Kidney (tissue), 13 donors: ENCODE measurements at regions not wholly inside any gene's neighbourhood (a gene's known extent, or its start where the extent isn't known, plus 50 kb on each side); places are given as distances from the start of the nearest gene placed in this dataset.

Experiments
- DNase-seq, 5 donors: peaks; one replicate each; pipeline ENCODE4 v3.0.0-alpha.2; 2013 to 2020
- FAIRE-seq: peaks from 2 replicates; lab custom pipeline; 2012; peaks lifted over from hg19 to GRCh38; lab: Jason Lieb, UNC
- H3K27ac ChIP-seq, 2 donors: one replicate each; pipeline ENCODE4 v1.7.0; 2013; ENCODE audit warnings: low read depth in 2 of 2, low read length in 2 of 2, inconsistent platforms in 1 of 2
- H3K27me3 ChIP-seq: one replicate; pipeline ENCODE4 v1.7.1; 2013; ENCODE audit warnings: low read length, inconsistent platforms; ENCODE audit not compliant: control insufficient read depth, insufficient read depth
- H3K36me3 ChIP-seq, 3 donors: one replicate each; pipeline versions ENCODE4 v1.7.0 to v1.7.1; 2013; ENCODE audit warnings: low read length in 3 of 3, control low read depth in 1 of 3, inconsistent platforms in 1 of 3; ENCODE audit not compliant: insufficient read depth in 3 of 3, control insufficient read depth in 2 of 3
- H3K4me1 ChIP-seq, 3 donors: one replicate each; pipeline versions ENCODE4 v1.7.0 to v1.7.1; 2013; ENCODE audit warnings: low read length in 3 of 3, inconsistent platforms in 1 of 3, low read depth in 1 of 3; ENCODE audit not compliant: control insufficient read depth in 2 of 3, insufficient read depth in 2 of 3
- H3K4me3 ChIP-seq, 3 donors: one replicate each; pipeline versions ENCODE4 v1.7.0 to v1.8.1; 2013; ENCODE audit warnings: low read length in 3 of 3, control low read depth in 1 of 3, inconsistent platforms in 1 of 3
- H3K9ac ChIP-seq, 3 donors: one replicate each; pipeline versions ENCODE4 v1.7.0 to v1.7.1; 2013; ENCODE audit warnings: low read length in 3 of 3, control low read depth in 1 of 3, inconsistent platforms in 1 of 3
- H3K9me3 ChIP-seq, 3 donors: one replicate each; pipeline versions ENCODE4 v1.7.0 to v1.7.1; 2013; ENCODE audit warnings: low read length in 3 of 3, control low read depth in 1 of 3, inconsistent platforms in 1 of 3; ENCODE audit not compliant: control insufficient read depth in 2 of 3, insufficient read depth in 1 of 3
- CTCF ChIP-seq: IDR thresholded peaks from 3 replicates; pipeline ENCODE4 v1.5.1; 2012; ENCODE audit warnings: mild to moderate bottlenecking, moderate library complexity, borderline replicate concordance; ENCODE audit not compliant: insufficient read depth; ENCODE audit errors: extremely low read depth
- intact Hi-C: fragments of 100-400 bp; cut with DNase I; formaldehyde crosslinking; loops from one replicate; pipeline ENCODE4 v1.11.1; 2022
- donor health status: control.
- donor health status: control.
- donor health status: control.
- donor health status: control.
- donor health status: control.
- donor health status: DM: yes; HTN: yes; CAD: no.
- donor health status: Normal renal cell carcinoma (clear cell type).

DNA sequence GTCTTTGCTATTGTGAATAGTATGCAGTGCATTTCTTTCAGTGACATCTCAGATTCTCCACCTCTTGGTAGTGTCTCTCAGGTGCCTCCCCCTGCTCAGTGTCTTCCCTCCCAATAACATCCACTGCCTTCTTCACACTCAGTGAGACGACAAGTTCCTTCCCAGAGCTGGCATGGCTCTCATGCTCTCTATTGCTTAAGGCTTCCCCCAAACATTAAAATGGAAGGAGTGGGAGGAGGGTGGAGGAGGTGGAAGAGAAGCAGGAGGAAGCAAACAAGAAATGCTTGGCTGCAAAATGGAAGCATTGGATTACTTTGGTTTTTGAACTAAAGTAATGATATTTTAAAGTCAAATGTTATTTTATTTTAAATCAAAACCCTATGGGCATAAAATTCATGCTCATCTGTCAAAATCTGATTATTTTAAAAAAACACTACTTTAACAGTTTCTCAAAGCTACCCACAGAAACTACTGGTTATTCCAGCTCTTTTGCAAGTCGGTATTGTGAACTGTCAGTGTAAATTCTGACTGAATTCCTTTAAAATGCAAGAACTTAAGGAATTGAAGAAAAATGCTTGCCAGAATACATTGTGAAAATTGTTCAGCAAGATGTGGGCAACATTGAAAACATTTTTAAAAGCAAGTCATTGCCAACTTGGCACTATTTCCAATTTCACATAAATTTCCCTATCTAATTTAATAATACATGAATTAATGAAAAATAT is 727.6 kb upstream of the ARGLU1 start:
- FAIRE-seq, result no peak
- Histone ChIP-seq H3K27ac (no peak overlapping the region), H3K36me3 (no peaks in the 10 kb centered on the region), H3K9me3 (no peaks in the 10 kb centered on the region), H3K4me3 (no peak overlapping the region), H3K4me1 (no peaks in the 10 kb centered on the region), H3K27me3 (no peaks in the 10 kb centered on the region), H3K9ac (no peak overlapping the region)
- TF ChIP-seq CTCF, result no peak
- DNase-seq, result no peak
- intact Hi-C loops, result no loop called here

DNA sequence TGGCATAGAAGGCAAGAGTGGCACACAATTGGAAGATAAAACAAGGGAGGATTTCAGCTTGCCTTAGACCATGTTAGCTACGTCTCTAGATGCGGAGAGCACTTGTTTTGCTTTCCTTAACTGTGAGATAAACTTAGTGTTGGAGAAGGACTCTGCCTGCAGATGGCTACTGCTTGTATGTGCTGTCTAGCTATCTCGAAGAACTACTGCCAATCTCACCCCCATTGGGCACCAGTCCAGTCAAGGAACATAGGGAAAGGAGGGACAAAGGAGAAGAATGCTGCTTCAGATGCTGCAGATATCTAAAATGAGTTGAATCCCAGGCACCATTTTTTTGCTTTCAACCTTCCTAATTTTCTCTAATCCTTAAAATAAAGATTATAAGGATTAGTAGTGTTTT is 726.0 kb upstream of the ARGLU1 start:
- FAIRE-seq, result no peak
- H3K36me3 ChIP-seq, result no peaks in the 10 kb centered on the region
- no peak overlapping the region for H3K4me3 ChIP-seq
- no peak overlapping the region for H3K27ac ChIP-seq
- no peaks in the 10 kb centered on the region for H3K9me3 ChIP-seq
- intact Hi-C loops, result no loop called here
- no peak overlapping the region for H3K9ac ChIP-seq
- no peak for DNase-seq
- no peak for TF ChIP-seq CTCF
- no peaks in the 10 kb centered on the region for H3K27me3 ChIP-seq
- no peaks in the 10 kb centered on the region for H3K4me1 ChIP-seq

DNA sequence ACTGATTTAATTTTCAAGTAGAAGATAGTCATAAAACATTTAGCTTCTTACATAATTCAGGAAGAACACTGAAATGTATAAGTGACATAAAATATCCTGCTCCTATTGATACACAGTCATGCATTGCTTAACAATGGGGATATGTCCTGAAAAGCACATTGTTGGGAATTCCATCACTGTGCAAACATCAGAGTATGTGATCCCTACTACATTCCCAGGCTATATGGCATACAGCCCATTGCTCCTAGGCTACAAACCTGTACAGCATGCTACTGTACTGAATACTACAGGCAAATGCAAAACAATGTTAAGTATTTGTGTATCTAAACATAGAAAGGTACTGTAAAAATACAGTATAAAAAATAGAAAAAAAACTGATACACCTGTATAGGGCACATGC is 723.9 kb upstream of the ARGLU1 start:
- TF ChIP-seq CTCF, result no peak
- no peak overlapping the region for H3K27ac ChIP-seq
- H3K27me3 ChIP-seq, result no peaks in the 10 kb centered on the region
- no peak for FAIRE-seq
- H3K36me3 ChIP-seq, result no peaks in the 10 kb centered on the region
- intact Hi-C loops, result no loop called here
- H3K9me3 ChIP-seq, result no peaks in the 10 kb centered on the region
- H3K4me1 ChIP-seq, result no peaks in the 10 kb centered on the region
- no peak overlapping the region for H3K9ac ChIP-seq
- DNase-seq, result no peak
- no peak overlapping the region for H3K4me3 ChIP-seq

GRCh38 chr13:107289540-107289939 is 721.6 kb upstream of the ARGLU1 start:
- Histone ChIP-seq H3K9me3 (no peaks in the 10 kb centered on the region), H3K27me3 (no peaks in the 10 kb centered on the region), H3K4me1 (no peaks in the 10 kb centered on the region), H3K9ac (no peak overlapping the region), H3K36me3 (no peaks in the 10 kb centered on the region), H3K4me3 (no peak overlapping the region), H3K27ac (no peak overlapping the region)
- no peak for TF ChIP-seq CTCF
- DNase-seq (no peak), FAIRE-seq (no peak)
- intact Hi-C loops, result no loop called here
